HUES6 (cell line): ENCODE measurements at regions not wholly inside any gene's neighbourhood (a gene's known extent, or its start where the extent isn't known, plus 50 kb on each side); places are given as distances from the start of the nearest gene placed in this dataset.

ENCODE experiments used
- H3K27ac ChIP-seq: 2 replicates; pipeline ENCODE4 v1.7.0; 2013; ENCODE audit warnings: low read depth, mild to moderate bottlenecking, low read length, inconsistent platforms
- H3K27me3 ChIP-seq: 2 replicates; pipeline ENCODE4 v1.6.1; 2013; ENCODE audit warnings: low read length; ENCODE audit not compliant: control insufficient read depth, insufficient read depth
- H3K36me3 ChIP-seq: 2 replicates; pipeline ENCODE4 v1.6.1; 2013; ENCODE audit warnings: low read length; ENCODE audit not compliant: control insufficient read depth, insufficient read depth
- H3K4me1 ChIP-seq: 2 replicates; pipeline ENCODE4 v1.6.1; 2013; ENCODE audit warnings: low read length; ENCODE audit not compliant: control insufficient read depth, insufficient read depth
- H3K4me3 ChIP-seq: 2 replicates; pipeline ENCODE4 v1.5.1; 2013; ENCODE audit warnings: low read depth, low read length
- H3K9ac ChIP-seq: one replicate; pipeline ENCODE4 v1.6.1; 2013; ENCODE audit warnings: mild to moderate bottlenecking, low read length
- H3K9me3 ChIP-seq: 2 replicates; pipeline ENCODE4 v1.6.1; 2013; ENCODE audit warnings: low read depth, low read length; ENCODE audit not compliant: control insufficient read depth, insufficient read depth

GRCh38 chr12:115648463-115648862 lies 629.0 kb downstream of the MED13L start:
- Histone ChIP-seq H3K4me1 (no peaks in the 10 kb centered on the region), H3K4me3 (no peak overlapping the region), H3K27ac (no peak overlapping the region), H3K36me3 (no peaks in the 10 kb centered on the region), H3K9me3 (no peaks in the 10 kb centered on the region), H3K27me3 (no peaks in the 10 kb centered on the region), H3K9ac (no peak overlapping the region)

GRCh38 chr12:115646210-115646609 lies 631.3 kb downstream of the MED13L start:
- no peaks in the 10 kb centered on the region for H3K27me3 ChIP-seq
- no peak overlapping the region for H3K9ac ChIP-seq
- H3K27ac ChIP-seq = no peak overlapping the region
- no peaks in the 10 kb centered on the region for H3K4me1 ChIP-seq
- no peak overlapping the region for H3K4me3 ChIP-seq
- no peaks in the 10 kb centered on the region for H3K9me3 ChIP-seq
- H3K36me3 ChIP-seq = no peaks in the 10 kb centered on the region

- H3K4me1 ChIP-seq = peaks cover 6% of the 10 kb centered on the region; the same call in 1 of the 2 replicates
- no peaks in the 10 kb centered on the region for H3K36me3 ChIP-seq
- no peak overlapping the region for H3K27ac ChIP-seq
- H3K27me3 ChIP-seq = no peaks in the 10 kb centered on the region
- H3K9ac ChIP-seq = no peak overlapping the region
- H3K9me3 ChIP-seq = no peaks in the 10 kb centered on the region
- H3K4me3 ChIP-seq = no peak overlapping the region
Observed at GRCh38 chr12:115640929-115641328, 636.6 kb downstream of the MED13L start.

GRCh38 chr12:115639648-115640012 lies 637.9 kb downstream of the MED13L start:
- Histone ChIP-seq H3K27me3 (no peaks in the 10 kb centered on the region), H3K9ac (no peak overlapping the region), H3K4me1 (peaks cover 6% of the 10 kb centered on the region; the same call in 1 of the 2 replicates), H3K4me3 (no peak overlapping the region), H3K27ac (no peak overlapping the region), H3K36me3 (no peaks in the 10 kb centered on the region), H3K9me3 (no peaks in the 10 kb centered on the region)

- H3K4me1 ChIP-seq = peaks cover 6% of the 10 kb centered on the region; the same call in 1 of the 2 replicates
- H3K27me3 ChIP-seq = no peaks in the 10 kb centered on the region
- no peak overlapping the region for H3K4me3 ChIP-seq
- H3K36me3 ChIP-seq = no peaks in the 10 kb centered on the region
- no peak overlapping the region for H3K9ac ChIP-seq
- no peak overlapping the region for H3K27ac ChIP-seq
- no peaks in the 10 kb centered on the region for H3K9me3 ChIP-seq
Observed at GRCh38 chr12:115638733-115639647, 638.5 kb downstream of the MED13L start.

GRCh38 chr12:115636546-115636945 lies 640.9 kb downstream of the MED13L start:
- no peak overlapping the region for H3K4me3 ChIP-seq
- no peak overlapping the region for H3K27ac ChIP-seq
- peaks cover 6% of the 10 kb centered on the region; the same call in 1 of the 2 replicates for H3K4me1 ChIP-seq
- H3K36me3 ChIP-seq = no peaks in the 10 kb centered on the region
- H3K27me3 ChIP-seq = no peaks in the 10 kb centered on the region
- H3K9ac ChIP-seq = no peak overlapping the region
- no peaks in the 10 kb centered on the region for H3K9me3 ChIP-seq

GRCh38 chr12:115632308-115632707 lies 645.2 kb downstream of the MED13L start:
- Histone ChIP-seq H3K27me3 (no peaks in the 10 kb centered on the region), H3K4me1 (no peaks in the 10 kb centered on the region), H3K4me3 (no peak overlapping the region), H3K9ac (no peak overlapping the region), H3K27ac (no peak overlapping the region), H3K36me3 (no peaks in the 10 kb centered on the region), H3K9me3 (peaks cover 10% of the 10 kb centered on the region)

GRCh38 chr12:115630136-115630535 lies 647.4 kb downstream of the MED13L start:
- Histone ChIP-seq H3K4me3 (no peak overlapping the region), H3K27ac (no peak overlapping the region), H3K27me3 (no peaks in the 10 kb centered on the region), H3K4me1 (no peaks in the 10 kb centered on the region), H3K36me3 (no peaks in the 10 kb centered on the region), H3K9ac (no peak overlapping the region), H3K9me3 (peaks cover 15% of the 10 kb centered on the region)

GRCh38 chr12:115626210-115626609 lies 651.3 kb downstream of the MED13L start:
- Histone ChIP-seq H3K36me3 (no peaks in the 10 kb centered on the region), H3K27me3 (no peaks in the 10 kb centered on the region), H3K27ac (no peak overlapping the region), H3K4me3 (no peak overlapping the region), H3K4me1 (peaks cover 5% of the 10 kb centered on the region), H3K9me3 (peaks cover 21% of the 10 kb centered on the region), H3K9ac (no peak overlapping the region)

- H3K36me3 ChIP-seq = no peaks in the 10 kb centered on the region
- no peak overlapping the region for H3K4me3 ChIP-seq
- H3K27ac ChIP-seq = no peak overlapping the region
- H3K9me3 ChIP-seq = peaks cover 11% of the 10 kb centered on the region
- H3K27me3 ChIP-seq = no peaks in the 10 kb centered on the region
- H3K4me1 ChIP-seq = peaks cover 5% of the 10 kb centered on the region
- H3K9ac ChIP-seq = no peak overlapping the region
Observed at GRCh38 chr12:115623764-115624334, 653.6 kb downstream of the MED13L start.

GRCh38 chr12:115623275-115623674 lies 654.2 kb downstream of the MED13L start:
- peaks cover 5% of the 10 kb centered on the region for H3K4me1 ChIP-seq
- no peaks in the 10 kb centered on the region for H3K27me3 ChIP-seq
- H3K9me3 ChIP-seq = peaks cover 11% of the 10 kb centered on the region
- H3K9ac ChIP-seq = no peak overlapping the region
- H3K4me3 ChIP-seq = no peak overlapping the region
- no peaks in the 10 kb centered on the region for H3K36me3 ChIP-seq
- H3K27ac ChIP-seq = no peak overlapping the region
